K562 (cell line): ENCODE measurements at regions not wholly inside any gene's neighbourhood (a gene's known extent, or its start where the extent isn't known, plus 50 kb on each side); places are given as distances from the start of the nearest gene placed in this dataset.

Source experiments
- ATAC-seq: fragments of 200-7000 bp; cut with Tn5 transposase; 3 replicates; pipeline ENCODE4 v1.9.1; 2020; ENCODE audit warnings: moderate library complexity
- BruUV-seq: library from RNA; stranded (reverse); fragments of 400-500 nt; replicated peaks from 2 replicates; lab custom pipeline; 2021; lab: Mats Ljungman, UMichigan
- CTCF ChIA-PET: fragments of 300-600 bp; formaldehyde crosslinking; extraction: SDS; loops from one replicate; lab custom pipeline; 2021; ENCODE audit warnings: low intra/inter-chr PET ratio; lab: Yijun Ruan, JAX
- POLR2A ChIA-PET: fragments of 300-600, 350-650 bp; sonication (Branson Sonifier 250); formaldehyde crosslinking; extraction: SDS; loops from one replicate; lab custom pipeline; 2021; ENCODE audit warnings: antibody characterized with exemption, inconsistent platforms; lab: Yijun Ruan, JAX
- DNase-seq, 4 experiments: peaks; one replicate each; pipeline versions ENCODE4 v3.0.0 to v3.0.0-alpha.2; 2011 to 2018; ENCODE audit warnings: low spot score in 3 of 4, mixed read lengths in 3 of 4; ENCODE audit errors: extremely low read depth in 1 of 4
- FAIRE-seq: peaks from 2 replicates; lab custom pipeline; 2011; peaks lifted over from hg19 to GRCh38; lab: Jason Lieb, UNC
- H2AFZ ChIP-seq: 2 replicates; pipeline ENCODE4 v1.6.0; 2011; ENCODE audit warnings: low read depth, low read length, control low read depth, inconsistent platforms
- H3K27ac ChIP-seq: fragments of 200-600 bp; 3 replicates; pipeline ENCODE4 v1.8.0; 2011; ENCODE audit warnings: low read depth, mild to moderate bottlenecking, control low read depth, inconsistent platforms, low read length, moderate library complexity, mixed read lengths; ENCODE audit errors: extremely low read depth
- H3K27me3 ChIP-seq, 2 experiments: fragments of 300-600 bp in 1 of 2; 2 replicates in 1 of 2; 3 replicates in 1 of 2; pipeline versions ENCODE4 v1.6.0 to v1.8.0; 2011; ENCODE audit warnings: inconsistent platforms in 2 of 2, low read length in 2 of 2, mild to moderate bottlenecking in 1 of 2, mixed read lengths in 1 of 2, moderate library complexity in 1 of 2; ENCODE audit not compliant: control insufficient read depth in 2 of 2, insufficient read depth in 2 of 2
- H3K36me3 ChIP-seq: fragments of 300-600 bp; 3 replicates; pipeline ENCODE4 v1.8.0; 2011; ENCODE audit warnings: mild to moderate bottlenecking, low read length, inconsistent platforms; ENCODE audit not compliant: control insufficient read depth, insufficient read depth
- H3K4me1 ChIP-seq, 2 experiments: fragments of 200-600 bp in 1 of 2; replicated peaks in 1 of 2; 2 replicates in 1 of 2; 3 replicates in 1 of 2; pipeline versions ENCODE4 v1.5.1 to v1.8.0; 2011; ENCODE audit warnings: inconsistent platforms in 2 of 2, low read length in 2 of 2, mild to moderate bottlenecking in 1 of 2, mixed read lengths in 1 of 2, moderate library complexity in 1 of 2; ENCODE audit not compliant: control insufficient read depth in 2 of 2, insufficient read depth in 2 of 2
- H3K4me2 ChIP-seq: 2 replicates; pipeline ENCODE4 v1.6.1; 2011; ENCODE audit warnings: low read length, control low read depth, inconsistent platforms, mixed read lengths; ENCODE audit not compliant: insufficient read depth
- H3K4me3 ChIP-seq: fragments of 200-600 bp; sonication (generic), shearing (Covaris generic); 2 replicates; pipeline ENCODE4 v1.5.1; 2016; ENCODE audit warnings: control low read depth, inconsistent platforms
- H3K79me2 ChIP-seq: fragments of 200-600 bp; 3 replicates; pipeline ENCODE4 v1.8.0; 2011; ENCODE audit warnings: low read length, inconsistent platforms; ENCODE audit not compliant: control insufficient read depth, insufficient read depth
- H3K9ac ChIP-seq, 2 experiments: 2 replicates each; pipeline versions ENCODE4 v1.6.0 to v1.6.1; 2011; ENCODE audit warnings: low read depth in 2 of 2, low read length in 2 of 2, control low read depth in 1 of 2, inconsistent platforms in 1 of 2, mild to moderate bottlenecking in 1 of 2, mixed read lengths in 1 of 2; ENCODE audit not compliant: insufficient read depth in 1 of 2
- H3K9me1 ChIP-seq: one replicate; pipeline ENCODE4 v1.6.0; 2011; ENCODE audit warnings: inconsistent platforms, mild to moderate bottlenecking, low read length, moderate library complexity; ENCODE audit not compliant: control insufficient read depth, insufficient read depth
- H3K9me3 ChIP-seq: replicated peaks from 2 replicates; pipeline ENCODE4 v1.5.1; 2011; ENCODE audit warnings: low read depth, low read length, inconsistent platforms; ENCODE audit not compliant: control insufficient read depth, insufficient read depth
- H4K20me1 ChIP-seq: replicated peaks from 2 replicates; pipeline ENCODE4 v1.6.1; 2011; ENCODE audit warnings: low read length, inconsistent platforms, mixed read lengths; ENCODE audit not compliant: control insufficient read depth, insufficient read depth
- GTF2F1 ChIP-seq: IDR thresholded peaks from 2 replicates; pipeline ENCODE4 v1.6.1; 2011; ENCODE audit warnings: low read depth, low read length, improper control_type of control experiment
- ZKSCAN1 ChIP-seq: fragments of 150-350 bp; IDR thresholded peaks from 2 replicates; pipeline ENCODE4 v1.6.1; 2016; ENCODE audit warnings: low read depth, low read length
- ZNF668 ChIP-seq: fragments of 250-450 bp; sonication (Bioruptor Pico); IDR thresholded peaks from 2 replicates; pipeline ENCODE4 v1.8.0; 2022; ENCODE audit warnings: mild to moderate bottlenecking, inconsistent platforms
- WGBS: fragments of 100-300 bp; shearing (Covaris generic); methylation state at CpG from one replicate; pipeline ENCODE4 v1.1.6; 2016; ENCODE audit warnings: low coverage, mixed read lengths; ENCODE audit not compliant: insufficient coverage; ENCODE audit errors: missing lambda C conversion rate; 5-methylcytosine and 5-hydroxymethylcytosine counted together
- in situ Hi-C: fragments of 300-500 bp; cut with MboI; formaldehyde crosslinking; loops from 4 replicates; pipeline ENCODE4 v1.15.0; 2018; ENCODE audit warnings: inconsistent platforms, mixed read lengths
- intact Hi-C: fragments of 100-400 bp; cut with micrococcal nuclease; formaldehyde crosslinking; loops from 2 replicates; pipeline ENCODE4 v1.14.2; 2022
- TF ChIP-seq, protein P1 (sequence below), 2 experiments: fragments of 450-650 bp in 1 of 2; sonication (generic) in 1 of 2; formaldehyde crosslinking in 1 of 2; IDR thresholded peaks; 2 replicates each; pipeline versions ENCODE4 v1.7.1 to v1.9.0; 2016 to 2022; ENCODE audit warnings: inconsistent platforms in 1 of 2, mild to moderate bottlenecking in 1 of 2, missing genetic modification reagents in 1 of 2
- TF ChIP-seq, protein P2 (sequence below): fragments of 450-650 bp; IDR thresholded peaks from one replicate; pipeline ENCODE4 v1.6.1; 2018; ENCODE audit warnings: mild to moderate bottlenecking, moderate library complexity; ENCODE audit not compliant: partially characterized antibody
- TF ChIP-seq, protein P3 (sequence below): sonication (generic); formaldehyde crosslinking; IDR thresholded peaks from 2 replicates; pipeline ENCODE4 v1.8.0; 2022; ENCODE audit warnings: missing genetic modification reagents, mild to moderate bottlenecking, borderline replicate concordance

GRCh38 chr7:69398986-69399385 is 199.3 kb upstream of the AUTS2 start:
- ChIA-PET CTCF (no interaction called here), POLR2A (interaction anchor here (0.7 kb wide), 1 partner anchor 1144 kb away, joined by 3 read pairs; no protein-coding TSS in a partner anchor)
- no peak for DNase-seq
- in situ Hi-C loops (no loop called here), intact Hi-C loops (no loop called here)
- FAIRE-seq: no peak
- Histone ChIP-seq H3K4me3 (no peak overlapping the region), H3K27me3 (peaks cover 0 to 4% of the 10 kb centered on the region in 2 experiments; a peak in 1 of 5 replicates), H4K20me1 (no peaks in the 10 kb centered on the region), H2AFZ (no peak overlapping the region), H3K9me1 (no peaks in the 10 kb centered on the region), H3K79me2 (no peaks in the 10 kb centered on the region), H3K9ac (no peak overlapping the region), H3K4me1 (peaks cover 0 to 2% of the 10 kb centered on the region in 2 experiments; a peak in 1 of 5 replicates), H3K36me3 (no peaks in the 10 kb centered on the region), H3K4me2 (no peak overlapping the region), H3K27ac (no peak overlapping the region), H3K9me3 (no peaks in the 10 kb centered on the region)
- 0% methylated on average over 4 of the region's 4 CpGs for WGBS
- BruUV-seq: no TSS peak
- no peak for ATAC-seq
- TF ChIP-seq, protein P1, sequence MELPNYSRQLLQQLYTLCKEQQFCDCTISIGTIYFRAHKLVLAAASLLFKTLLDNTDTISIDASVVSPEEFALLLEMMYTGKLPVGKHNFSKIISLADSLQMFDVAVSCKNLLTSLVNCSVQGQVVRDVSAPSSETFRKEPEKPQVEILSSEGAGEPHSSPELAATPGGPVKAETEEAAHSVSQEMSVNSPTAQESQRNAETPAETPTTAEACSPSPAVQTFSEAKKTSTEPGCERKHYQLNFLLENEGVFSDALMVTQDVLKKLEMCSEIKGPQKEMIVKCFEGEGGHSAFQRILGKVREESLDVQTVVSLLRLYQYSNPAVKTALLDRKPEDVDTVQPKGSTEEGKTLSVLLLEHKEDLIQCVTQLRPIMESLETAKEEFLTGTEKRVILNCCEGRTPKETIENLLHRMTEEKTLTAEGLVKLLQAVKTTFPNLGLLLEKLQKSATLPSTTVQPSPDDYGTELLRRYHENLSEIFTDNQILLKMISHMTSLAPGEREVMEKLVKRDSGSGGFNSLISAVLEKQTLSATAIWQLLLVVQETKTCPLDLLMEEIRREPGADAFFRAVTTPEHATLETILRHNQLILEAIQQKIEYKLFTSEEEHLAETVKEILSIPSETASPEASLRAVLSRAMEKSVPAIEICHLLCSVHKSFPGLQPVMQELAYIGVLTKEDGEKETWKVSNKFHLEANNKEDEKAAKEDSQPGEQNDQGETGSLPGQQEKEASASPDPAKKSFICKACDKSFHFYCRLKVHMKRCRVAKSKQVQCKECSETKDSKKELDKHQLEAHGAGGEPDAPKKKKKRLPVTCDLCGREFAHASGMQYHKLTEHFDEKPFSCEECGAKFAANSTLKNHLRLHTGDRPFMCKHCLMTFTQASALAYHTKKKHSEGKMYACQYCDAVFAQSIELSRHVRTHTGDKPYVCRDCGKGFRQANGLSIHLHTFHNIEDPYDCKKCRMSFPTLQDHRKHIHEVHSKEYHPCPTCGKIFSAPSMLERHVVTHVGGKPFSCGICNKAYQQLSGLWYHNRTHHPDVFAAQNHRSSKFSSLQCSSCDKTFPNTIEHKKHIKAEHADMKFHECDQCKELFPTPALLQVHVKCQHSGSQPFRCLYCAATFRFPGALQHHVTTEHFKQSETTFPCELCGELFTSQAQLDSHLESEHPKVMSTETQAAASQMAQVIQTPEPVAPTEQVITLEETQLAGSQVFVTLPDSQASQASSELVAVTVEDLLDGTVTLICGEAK (IDR thresholded peaks at IDR 0.05): no peak
- TF ChIP-seq, protein P1 (CRISPR knock-in tag; IDR thresholded peaks at IDR 0.05): no peak
- TF ChIP-seq ZKSCAN1: no peak
- no peak for TF ChIP-seq ZNF668
- TF ChIP-seq, protein P2, sequence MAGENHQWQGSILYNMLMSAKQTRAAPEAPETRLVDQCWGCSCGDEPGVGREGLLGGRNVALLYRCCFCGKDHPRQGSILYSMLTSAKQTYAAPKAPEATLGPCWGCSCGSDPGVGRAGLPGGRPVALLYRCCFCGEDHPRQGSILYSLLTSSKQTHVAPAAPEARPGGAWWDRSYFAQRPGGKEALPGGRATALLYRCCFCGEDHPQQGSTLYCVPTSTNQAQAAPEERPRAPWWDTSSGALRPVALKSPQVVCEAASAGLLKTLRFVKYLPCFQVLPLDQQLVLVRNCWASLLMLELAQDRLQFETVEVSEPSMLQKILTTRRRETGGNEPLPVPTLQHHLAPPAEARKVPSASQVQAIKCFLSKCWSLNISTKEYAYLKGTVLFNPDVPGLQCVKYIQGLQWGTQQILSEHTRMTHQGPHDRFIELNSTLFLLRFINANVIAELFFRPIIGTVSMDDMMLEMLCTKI: no peak
- TF ChIP-seq, protein P3, sequence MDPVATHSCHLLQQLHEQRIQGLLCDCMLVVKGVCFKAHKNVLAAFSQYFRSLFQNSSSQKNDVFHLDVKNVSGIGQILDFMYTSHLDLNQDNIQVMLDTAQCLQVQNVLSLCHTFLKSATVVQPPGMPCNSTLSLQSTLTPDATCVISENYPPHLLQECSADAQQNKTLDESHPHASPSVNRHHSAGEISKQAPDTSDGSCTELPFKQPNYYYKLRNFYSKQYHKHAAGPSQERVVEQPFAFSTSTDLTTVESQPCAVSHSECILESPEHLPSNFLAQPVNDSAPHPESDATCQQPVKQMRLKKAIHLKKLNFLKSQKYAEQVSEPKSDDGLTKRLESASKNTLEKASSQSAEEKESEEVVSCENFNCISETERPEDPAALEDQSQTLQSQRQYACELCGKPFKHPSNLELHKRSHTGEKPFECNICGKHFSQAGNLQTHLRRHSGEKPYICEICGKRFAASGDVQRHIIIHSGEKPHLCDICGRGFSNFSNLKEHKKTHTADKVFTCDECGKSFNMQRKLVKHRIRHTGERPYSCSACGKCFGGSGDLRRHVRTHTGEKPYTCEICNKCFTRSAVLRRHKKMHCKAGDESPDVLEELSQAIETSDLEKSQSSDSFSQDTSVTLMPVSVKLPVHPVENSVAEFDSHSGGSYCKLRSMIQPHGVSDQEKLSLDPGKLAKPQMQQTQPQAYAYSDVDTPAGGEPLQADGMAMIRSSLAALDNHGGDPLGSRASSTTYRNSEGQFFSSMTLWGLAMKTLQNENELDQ: no peak
- TF ChIP-seq GTF2F1: no peak
